ENCODE measurements at regions not wholly inside any gene's neighbourhood (a gene's known extent, or its start where the extent isn't known, plus 50 kb on each side); places are given as distances from the start of the nearest gene placed in this dataset.

- 55 to 60% methylated on average over 6 of the region's 6 CpGs for WGBS, 2 donors (ENCODE audit: low coverage in 1 of 2)
- no peak for DNase-seq
- Histone ChIP-seq H3K9me3 (no peaks in the 10 kb centered on the region), H3K36me3 (no peaks in the 10 kb centered on the region), H3K4me3 (no peak overlapping the region), H3K4me1 (no peaks in the 10 kb centered on the region), H3K27ac (no peak overlapping the region), H3K27me3 (no peaks in the 10 kb centered on the region)
- in situ Hi-C loops (cut with MboI; ENCODE audit: low pct_ligation_motif_present in 1 of 4, low pct_unique_long_range_greater_than_20kb in 1 of 4, low sequenced_read_pairs in 3 of 4) (no loop called here), intact Hi-C loops (cut with DNase I; ENCODE audit: low total_unique reads) (no loop called here)
- TF ChIP-seq EP300 (IDR thresholded peaks at IDR 0.05; ENCODE audit: low read depth) (no peak), POLR2A (IDR thresholded peaks at IDR 0.05) (no peak), POLR2AphosphoS5 (IDR thresholded peaks at IDR 0.05) (no peak)
- TF ChIP-seq, protein P1, sequence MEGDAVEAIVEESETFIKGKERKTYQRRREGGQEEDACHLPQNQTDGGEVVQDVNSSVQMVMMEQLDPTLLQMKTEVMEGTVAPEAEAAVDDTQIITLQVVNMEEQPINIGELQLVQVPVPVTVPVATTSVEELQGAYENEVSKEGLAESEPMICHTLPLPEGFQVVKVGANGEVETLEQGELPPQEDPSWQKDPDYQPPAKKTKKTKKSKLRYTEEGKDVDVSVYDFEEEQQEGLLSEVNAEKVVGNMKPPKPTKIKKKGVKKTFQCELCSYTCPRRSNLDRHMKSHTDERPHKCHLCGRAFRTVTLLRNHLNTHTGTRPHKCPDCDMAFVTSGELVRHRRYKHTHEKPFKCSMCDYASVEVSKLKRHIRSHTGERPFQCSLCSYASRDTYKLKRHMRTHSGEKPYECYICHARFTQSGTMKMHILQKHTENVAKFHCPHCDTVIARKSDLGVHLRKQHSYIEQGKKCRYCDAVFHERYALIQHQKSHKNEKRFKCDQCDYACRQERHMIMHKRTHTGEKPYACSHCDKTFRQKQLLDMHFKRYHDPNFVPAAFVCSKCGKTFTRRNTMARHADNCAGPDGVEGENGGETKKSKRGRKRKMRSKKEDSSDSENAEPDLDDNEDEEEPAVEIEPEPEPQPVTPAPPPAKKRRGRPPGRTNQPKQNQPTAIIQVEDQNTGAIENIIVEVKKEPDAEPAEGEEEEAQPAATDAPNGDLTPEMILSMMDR (IDR thresholded peaks at IDR 0.05): no peak
Observed at GRCh38 chr19:31594701-31595100, 245.5 kb upstream of the TSHZ3 start.

DNA sequence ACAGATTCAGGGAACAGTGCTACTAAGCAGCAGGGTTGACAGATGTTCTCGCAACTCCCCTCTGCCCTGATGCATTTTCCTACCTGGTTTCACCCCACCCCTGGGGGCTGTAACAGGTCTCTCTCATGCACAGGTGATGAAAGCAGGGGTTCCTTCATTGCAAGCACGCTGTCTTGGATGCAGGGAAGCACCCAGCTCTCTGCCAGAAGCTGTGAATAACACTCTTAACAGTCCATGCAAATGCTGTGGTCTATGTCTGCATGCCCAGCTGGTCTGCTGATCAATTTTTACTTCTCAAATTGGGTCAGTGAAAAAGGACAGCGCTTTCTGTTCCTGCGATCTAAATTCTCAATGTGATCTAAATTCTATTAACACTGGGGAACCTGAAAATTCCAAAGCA is 246.3 kb upstream of the TSHZ3 start:
- Histone ChIP-seq H3K9me3 (no peaks in the 10 kb centered on the region), H3K36me3 (no peaks in the 10 kb centered on the region), H3K4me1 (no peaks in the 10 kb centered on the region), H3K27ac (no peak overlapping the region), H3K27me3 (no peaks in the 10 kb centered on the region), H3K4me3 (no peak overlapping the region)
- WGBS, 2 donors (ENCODE audit: low coverage in 1 of 2): 70 to 79% methylated on average over 3 to 4 of the region's 4 CpGs
- DNase-seq: no peak
- TF ChIP-seq, protein P1 (IDR thresholded peaks at IDR 0.05): no peak
- TF ChIP-seq POLR2A (IDR thresholded peaks at IDR 0.05) (no peak), EP300 (IDR thresholded peaks at IDR 0.05; ENCODE audit: low read depth) (no peak), POLR2AphosphoS5 (IDR thresholded peaks at IDR 0.05) (no peak)
- intact Hi-C loops (cut with DNase I; ENCODE audit: low total_unique reads) (no loop called here), in situ Hi-C loops (cut with MboI; ENCODE audit: low pct_ligation_motif_present in 1 of 4, low pct_unique_long_range_greater_than_20kb in 1 of 4, low sequenced_read_pairs in 3 of 4) (no loop called here)

- Histone ChIP-seq H3K27me3 (no peaks in the 10 kb centered on the region), H3K4me3 (no peak overlapping the region), H3K4me1 (no peaks in the 10 kb centered on the region), H3K27ac (no peak overlapping the region), H3K36me3 (no peaks in the 10 kb centered on the region), H3K9me3 (no peaks in the 10 kb centered on the region)
- intact Hi-C loops (cut with DNase I; ENCODE audit: low total_unique reads) (no loop called here), in situ Hi-C loops (cut with MboI; ENCODE audit: low pct_ligation_motif_present in 1 of 4, low pct_unique_long_range_greater_than_20kb in 1 of 4, low sequenced_read_pairs in 3 of 4) (no loop called here)
- TF ChIP-seq EP300 (IDR thresholded peaks at IDR 0.05; ENCODE audit: low read depth): no peak
- no peak for TF ChIP-seq POLR2AphosphoS5 (IDR thresholded peaks at IDR 0.05)
- TF ChIP-seq, protein P1 (IDR thresholded peaks at IDR 0.05): no peak
- no peak for TF ChIP-seq POLR2A (IDR thresholded peaks at IDR 0.05)
- WGBS, 2 donors (ENCODE audit: low coverage in 1 of 2): 92 to 93% methylated on average over 5 to 8 of the region's 8 CpGs
- DNase-seq: no peak
Observed at GRCh38 chr19:31596751-31597150, 247.5 kb upstream of the TSHZ3 start.

- no peak for DNase-seq
- intact Hi-C loops (cut with DNase I; ENCODE audit: low total_unique reads): no loop called here
- in situ Hi-C loops (cut with MboI; ENCODE audit: low pct_ligation_motif_present in 1 of 4, low pct_unique_long_range_greater_than_20kb in 1 of 4, low sequenced_read_pairs in 3 of 4): no loop called here
- H3K4me1 ChIP-seq: no peaks in the 10 kb centered on the region
- no peak overlapping the region for H3K4me3 ChIP-seq
- H3K9me3 ChIP-seq: no peaks in the 10 kb centered on the region
- WGBS, 2 donors (ENCODE audit: low coverage in 1 of 2): 81 to 85% methylated on average over 5 to 9 of the region's 9 CpGs
- H3K27me3 ChIP-seq: no peaks in the 10 kb centered on the region
- H3K27ac ChIP-seq: no peak overlapping the region
- no peaks in the 10 kb centered on the region for H3K36me3 ChIP-seq
- TF ChIP-seq POLR2A (IDR thresholded peaks at IDR 0.05) (no peak), EP300 (IDR thresholded peaks at IDR 0.05; ENCODE audit: low read depth) (no peak), POLR2AphosphoS5 (IDR thresholded peaks at IDR 0.05) (no peak)
- TF ChIP-seq, protein P1 (IDR thresholded peaks at IDR 0.05): no peak
Observed at GRCh38 chr19:31597616-31598015, 248.4 kb upstream of the TSHZ3 start.

Measured in transverse colon (tissue), 4 donors.